Endothelial cell of umbilical vein (primary cell): ENCODE measurements at regions not wholly inside any gene's neighbourhood (a gene's known extent, or its start where the extent isn't known, plus 50 kb on each side); places are given as distances from the start of the nearest gene placed in this dataset.

Experiments
- BruUV-seq: library from RNA; stranded (reverse); fragments of 400-500 nt; replicated peaks from 2 replicates; lab custom pipeline; 2021; lab: Mats Ljungman, UMichigan
- CTCF ChIA-PET: fragments of 300-600, 350-600 bp; sonication (Branson Sonifier 250); formaldehyde crosslinking; loops from one replicate; lab custom pipeline; 2021; ENCODE audit warnings: antibody characterized with exemption, inconsistent platforms; lab: Charles Lee
- POLR2A ChIA-PET: fragments of 300-600, 350-600 bp; sonication (Branson Sonifier 250); formaldehyde crosslinking; loops from one replicate; lab custom pipeline; 2021; ENCODE audit warnings: antibody characterized with exemption, inconsistent platforms; lab: Charles Lee
- DNase-seq: peaks from one replicate; pipeline ENCODE4 v3.0.0-alpha.2; 2011; ENCODE audit warnings: low read depth, low spot score
- FAIRE-seq: peaks from 2 replicates; lab custom pipeline; 2011; peaks lifted over from hg19 to GRCh38; lab: Jason Lieb, UNC
- H2AFZ ChIP-seq: 2 replicates; pipeline ENCODE4 v1.6.0; 2012; ENCODE audit warnings: low read depth, low read length, control low read depth, inconsistent platforms
- H3K27ac ChIP-seq: 2 replicates; pipeline ENCODE4 v1.5.1; 2011; ENCODE audit warnings: low read depth, mild to moderate bottlenecking, control low read depth, low read length, moderate library complexity; ENCODE audit not compliant: insufficient read depth
- H3K27me3 ChIP-seq, 2 experiments: 2 replicates each; pipeline versions ENCODE4 v1.6.0 to v1.6.1; 2011; ENCODE audit warnings: low read length in 2 of 2, mixed read lengths in 1 of 2; ENCODE audit not compliant: control insufficient read depth in 2 of 2, insufficient read depth in 2 of 2
- H3K36me3 ChIP-seq, 2 experiments: 2 replicates in 1 of 2; 3 replicates in 1 of 2; pipeline ENCODE4 v1.5.1; 2011; ENCODE audit warnings: low read length in 2 of 2, mild to moderate bottlenecking in 1 of 2, moderate library complexity in 1 of 2; ENCODE audit not compliant: control insufficient read depth in 2 of 2, insufficient read depth in 2 of 2; ENCODE audit errors: extremely low read depth in 1 of 2
- H3K4me1 ChIP-seq: 3 replicates; pipeline ENCODE4 v1.5.1; 2011; ENCODE audit warnings: mild to moderate bottlenecking, low read length; ENCODE audit not compliant: control insufficient read depth, insufficient read depth; ENCODE audit errors: extremely low read depth
- H3K4me2 ChIP-seq: 2 replicates; pipeline ENCODE4 v1.6.1; 2011; ENCODE audit warnings: low read length, control low read depth, mixed read lengths; ENCODE audit not compliant: insufficient read depth
- H3K4me3 ChIP-seq, 3 experiments: fragments of 200-600 bp in 1 of 3; sonication (generic), shearing (Covaris generic) in 1 of 3; replicated peaks in 1 of 3; 2 replicates each; pipeline ENCODE4 v1.5.1; 2011 to 2016; ENCODE audit warnings: control low read depth in 3 of 3, low read length in 3 of 3, mild to moderate bottlenecking in 2 of 3, inconsistent platforms in 1 of 3, low read depth in 1 of 3, moderate library complexity in 1 of 3; ENCODE audit not compliant: insufficient read depth in 1 of 3
- H3K79me2 ChIP-seq: 2 replicates; pipeline ENCODE4 v1.6.0; 2012; ENCODE audit warnings: low read length, inconsistent platforms; ENCODE audit not compliant: control insufficient read depth, insufficient read depth
- H3K9ac ChIP-seq: replicated peaks from 2 replicates; pipeline ENCODE3; 2011; ENCODE audit warnings: low read length, control low read depth; ENCODE audit not compliant: insufficient read depth; ENCODE audit errors: extremely low read depth
- H3K9me1 ChIP-seq: replicated peaks from 3 replicates; pipeline ENCODE4 v1.6.0; 2011; ENCODE audit warnings: mild to moderate bottlenecking, low read length; ENCODE audit not compliant: control insufficient read depth, insufficient read depth; ENCODE audit errors: extremely low read depth
- H3K9me3 ChIP-seq: replicated peaks from 2 replicates; pipeline ENCODE4 v1.5.1; 2012; ENCODE audit warnings: low read length, inconsistent platforms; ENCODE audit not compliant: control insufficient read depth, insufficient read depth
- H4K20me1 ChIP-seq: replicated peaks from 2 replicates; pipeline ENCODE3; 2011; ENCODE audit warnings: mild to moderate bottlenecking, low read length; ENCODE audit not compliant: control insufficient read depth, insufficient read depth; ENCODE audit errors: extremely low read depth
- EZH2 ChIP-seq: IDR thresholded peaks from 2 replicates; pipeline ENCODE4 v1.6.1; 2012; ENCODE audit warnings: borderline replicate concordance, low read depth, mild to moderate bottlenecking, moderate library complexity, low read length, inconsistent platforms; ENCODE audit not compliant: severe bottlenecking
- FOS ChIP-seq: IDR thresholded peaks from 2 replicates; pipeline ENCODE4 v1.6.1; 2011; ENCODE audit warnings: mild to moderate bottlenecking, low read length, moderate library complexity, borderline replicate concordance; ENCODE audit not compliant: insufficient read depth
- GATA2 ChIP-seq: IDR thresholded peaks from 2 replicates; pipeline ENCODE4 v1.7.0; 2011; ENCODE audit warnings: low read depth, mild to moderate bottlenecking, moderate library complexity, mixed read lengths, low read length; ENCODE audit not compliant: insufficient read length, insufficient read depth
- JUN ChIP-seq: IDR thresholded peaks from 2 replicates; pipeline ENCODE4 v1.6.1; 2011; ENCODE audit warnings: borderline replicate concordance, low read depth; ENCODE audit not compliant: insufficient read length, insufficient read depth
- MAX ChIP-seq: IDR thresholded peaks from 2 replicates; pipeline ENCODE4 v1.6.1; 2011; ENCODE audit not compliant: insufficient read depth, insufficient read length
- MYC ChIP-seq: IDR thresholded peaks from one replicate; pipeline ENCODE4 v1.6.1; 2011; ENCODE audit warnings: mild to moderate bottlenecking, low read depth, low read length
- POLR2A ChIP-seq: IDR thresholded peaks from 2 replicates; pipeline ENCODE4 v1.6.1; 2012; ENCODE audit warnings: low read depth, mild to moderate bottlenecking, control low read depth, low read length
- POLR2AphosphoS5 ChIP-seq: IDR thresholded peaks from 2 replicates; pipeline ENCODE4 v1.6.1; 2012; ENCODE audit warnings: low read depth, mild to moderate bottlenecking, control low read depth, low read length, moderate library complexity; ENCODE audit not compliant: insufficient read depth
- dilution Hi-C: fragments of 300-500 bp; cut with MboI; formaldehyde crosslinking; loops from one replicate; pipeline ENCODE4 v1.15.0; 2019; ENCODE audit warnings: low sequenced_read_pairs; ENCODE audit not compliant: extremely low pct_ligation_motif_present
- intact Hi-C: fragments of 100-400 bp; cut with micrococcal nuclease; formaldehyde crosslinking; loops from one replicate; pipeline ENCODE4 v1.10.0; 2022
- TF ChIP-seq, protein P1 (sequence below), 2 donors: IDR thresholded peaks; 1 replicate in 1 of 2; 2 replicates in 1 of 2; pipeline ENCODE4 v1.5.1; 2011; ENCODE audit warnings: low read length in 2 of 2, mild to moderate bottlenecking in 2 of 2, moderate library complexity in 2 of 2, control low read depth in 1 of 2, inconsistent platforms in 1 of 2, low read depth in 1 of 2; ENCODE audit not compliant: insufficient read depth in 1 of 2; ENCODE audit errors: extremely low read depth in 1 of 2

- dilution Hi-C loops (no loop called here), intact Hi-C loops (no loop called here)
- H3K27me3 ChIP-seq = peaks cover 6 to 8% of the 10 kb centered on the region in 2 experiments
- no peaks in the 10 kb centered on the region for H3K4me1 ChIP-seq
- FAIRE-seq (no peak), DNase-seq (no peak)
- H3K79me2 ChIP-seq = no peaks in the 10 kb centered on the region
- no peak overlapping the region for H3K9ac ChIP-seq
- H3K36me3 ChIP-seq = no peaks in the 10 kb centered on the region
- H3K4me3 ChIP-seq = no peak overlapping the region
- H4K20me1 ChIP-seq = no peaks in the 10 kb centered on the region
- H3K9me1 ChIP-seq = no peaks in the 10 kb centered on the region
- no peaks in the 10 kb centered on the region for H3K9me3 ChIP-seq
- BruUV-seq = no TSS peak
- H3K27ac ChIP-seq = no peak overlapping the region
- POLR2A ChIA-PET = no interaction called here
- CTCF ChIA-PET = interaction anchor here (0.8 to 1.1 kb wide), 2 partner anchors 15 to 25 kb away, joined by 3 read pairs; no protein-coding TSS in a partner anchor
- no peak overlapping the region for H3K4me2 ChIP-seq
- H2AFZ ChIP-seq = no peak overlapping the region
- TF ChIP-seq POLR2A = no peak
- TF ChIP-seq POLR2AphosphoS5 = no peak
- TF ChIP-seq GATA2 = no peak
- no peak for TF ChIP-seq FOS
- TF ChIP-seq EZH2 = no peak
- TF ChIP-seq MAX = no peak
- TF ChIP-seq MYC = no peak
- TF ChIP-seq JUN = no peak
- TF ChIP-seq, protein P1, sequence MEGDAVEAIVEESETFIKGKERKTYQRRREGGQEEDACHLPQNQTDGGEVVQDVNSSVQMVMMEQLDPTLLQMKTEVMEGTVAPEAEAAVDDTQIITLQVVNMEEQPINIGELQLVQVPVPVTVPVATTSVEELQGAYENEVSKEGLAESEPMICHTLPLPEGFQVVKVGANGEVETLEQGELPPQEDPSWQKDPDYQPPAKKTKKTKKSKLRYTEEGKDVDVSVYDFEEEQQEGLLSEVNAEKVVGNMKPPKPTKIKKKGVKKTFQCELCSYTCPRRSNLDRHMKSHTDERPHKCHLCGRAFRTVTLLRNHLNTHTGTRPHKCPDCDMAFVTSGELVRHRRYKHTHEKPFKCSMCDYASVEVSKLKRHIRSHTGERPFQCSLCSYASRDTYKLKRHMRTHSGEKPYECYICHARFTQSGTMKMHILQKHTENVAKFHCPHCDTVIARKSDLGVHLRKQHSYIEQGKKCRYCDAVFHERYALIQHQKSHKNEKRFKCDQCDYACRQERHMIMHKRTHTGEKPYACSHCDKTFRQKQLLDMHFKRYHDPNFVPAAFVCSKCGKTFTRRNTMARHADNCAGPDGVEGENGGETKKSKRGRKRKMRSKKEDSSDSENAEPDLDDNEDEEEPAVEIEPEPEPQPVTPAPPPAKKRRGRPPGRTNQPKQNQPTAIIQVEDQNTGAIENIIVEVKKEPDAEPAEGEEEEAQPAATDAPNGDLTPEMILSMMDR (IDR thresholded peaks at IDR 0.05; ENCODE audit: extremely low read depth in 1 of 2, insufficient read depth in 1 of 2, low read depth in 1 of 2, low read length in 2 of 2) = no peak
Observed at GRCh38 chr10:78115135-78115853, 81.6 kb downstream of the RPS24 start.
